DND-41 (cell line): ENCODE measurements at regions not wholly inside any gene's neighbourhood (a gene's known extent, or its start where the extent isn't known, plus 50 kb on each side); places are given as distances from the start of the nearest gene placed in this dataset.

Source experiments
- ATAC-seq: fragments of 200-7000 bp; cut with Tn5 transposase; 3 replicates; pipeline ENCODE4 v1.9.1; 2021; ENCODE audit warnings: low read depth; ENCODE audit not compliant: insufficient read depth
- DNase-seq: peaks from one replicate; pipeline ENCODE4 v3.0.0-alpha.2; 2020
- H2AFZ ChIP-seq: 2 replicates; pipeline ENCODE4 v1.6.0; 2012; ENCODE audit warnings: low read depth, low read length
- H3K27ac ChIP-seq: 2 replicates; pipeline ENCODE4 v1.5.1; 2012; ENCODE audit warnings: low read length, inconsistent platforms
- H3K27me3 ChIP-seq: fragments of 200-600 bp; sonication (generic); 2 replicates; pipeline ENCODE4 v1.6.0; 2012; ENCODE audit warnings: low read length, mild to moderate bottlenecking, inconsistent platforms; ENCODE audit not compliant: insufficient read depth, poor library complexity
- H3K36me3 ChIP-seq: 2 replicates; pipeline ENCODE4 v1.5.1; 2012; ENCODE audit warnings: low read length, inconsistent platforms; ENCODE audit not compliant: insufficient read depth
- H3K4me1 ChIP-seq: 2 replicates; pipeline ENCODE4 v1.5.1; 2012; ENCODE audit warnings: mild to moderate bottlenecking, low read length; ENCODE audit not compliant: insufficient read depth
- H3K4me2 ChIP-seq: 2 replicates; pipeline ENCODE4 v1.6.0; 2012; ENCODE audit warnings: mild to moderate bottlenecking, moderate library complexity, low read length, inconsistent platforms; ENCODE audit not compliant: insufficient read depth
- H3K4me3 ChIP-seq, 2 experiments: fragments of 200-600 bp in 1 of 2; shearing (Covaris generic) in 1 of 2; 2 replicates each; pipeline ENCODE4 v1.5.1; 2012 to 2016; ENCODE audit warnings: inconsistent platforms in 2 of 2, low read length in 2 of 2, mild to moderate bottlenecking in 2 of 2, low read depth in 1 of 2, moderate library complexity in 1 of 2
- H3K79me2 ChIP-seq: 2 replicates; pipeline ENCODE4 v1.6.0; 2012; ENCODE audit warnings: low read length, inconsistent platforms; ENCODE audit not compliant: insufficient read depth
- H3K9ac ChIP-seq: 2 replicates; pipeline ENCODE4 v1.6.0; 2012; ENCODE audit warnings: low read depth, mild to moderate bottlenecking, inconsistent platforms, low read length, moderate library complexity
- H3K9me3 ChIP-seq: 2 replicates; pipeline ENCODE4 v1.5.1; 2012; ENCODE audit warnings: low read length, moderate library complexity, mild to moderate bottlenecking, inconsistent platforms; ENCODE audit not compliant: insufficient read depth, severe bottlenecking
- H4K20me1 ChIP-seq: 2 replicates; pipeline ENCODE4 v1.6.0; 2012; ENCODE audit warnings: low read length; ENCODE audit not compliant: insufficient read depth
- CTCF ChIP-seq: IDR thresholded peaks from 2 replicates; pipeline ENCODE4 v1.5.1; 2012; ENCODE audit warnings: borderline replicate concordance, low read length, moderate library complexity, mild to moderate bottlenecking; ENCODE audit not compliant: poor library complexity, severe bottlenecking; ENCODE audit errors: extremely low read depth
- EZH2 ChIP-seq: IDR thresholded peaks from 3 replicates; pipeline ENCODE4 v1.6.1; 2012; ENCODE audit warnings: borderline replicate concordance, low read depth, mild to moderate bottlenecking, moderate library complexity, low read length, inconsistent platforms; ENCODE audit not compliant: severe bottlenecking

DNA sequence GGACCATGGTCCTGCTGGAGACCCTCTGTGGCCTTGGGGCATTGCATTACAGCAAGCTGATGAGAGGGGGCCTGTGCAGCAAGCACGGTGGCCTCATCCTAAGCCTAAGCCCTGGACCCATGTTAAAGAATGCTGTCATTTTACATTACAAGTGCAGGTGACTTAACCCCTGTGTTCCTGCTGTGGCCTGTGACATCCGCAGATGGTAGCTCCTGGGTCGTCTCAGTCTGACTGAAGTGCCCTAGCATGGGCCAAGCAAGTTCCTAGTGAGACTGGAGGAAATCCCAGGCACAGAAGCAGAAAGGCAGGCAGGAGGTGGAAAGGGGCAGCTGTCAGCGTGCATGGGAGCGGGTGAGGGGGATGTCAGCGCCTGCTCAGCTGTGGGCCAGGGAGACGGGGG is 252.4 kb downstream of the FNDC1 start:
- Histone ChIP-seq H2AFZ (no peak overlapping the region), H3K27me3 (peaks cover 12% of the 10 kb centered on the region), H4K20me1 (no peaks in the 10 kb centered on the region), H3K9ac (no peak overlapping the region), H3K27ac (no peak overlapping the region), H3K4me3 (no peak overlapping the region), H3K9me3 (no peaks in the 10 kb centered on the region), H3K36me3 (no peaks in the 10 kb centered on the region), H3K79me2 (no peaks in the 10 kb centered on the region), H3K4me2 (no peak overlapping the region), H3K4me1 (no peaks in the 10 kb centered on the region)
- TF ChIP-seq EZH2 (no peak), CTCF (no peak)
- ATAC-seq: no peak
- no peak for DNase-seq

DNA sequence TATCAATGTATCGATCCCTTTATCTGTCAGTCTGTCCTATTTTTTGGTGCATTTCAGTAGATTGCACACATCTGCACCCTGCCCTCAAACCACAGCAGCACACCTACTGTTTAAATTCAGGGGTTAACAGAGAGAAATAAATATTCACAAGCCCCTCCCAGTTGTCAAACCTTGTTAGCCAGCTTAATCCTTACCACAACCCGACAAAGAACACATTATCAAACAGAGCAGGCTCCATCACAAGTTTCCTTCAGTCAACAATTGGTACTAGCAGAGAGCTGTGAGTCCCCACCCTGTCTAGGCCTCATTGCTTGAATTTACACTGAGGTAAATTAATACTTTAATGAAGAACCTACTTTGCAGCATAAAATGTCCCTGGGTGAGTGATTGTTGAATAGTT is 249.8 kb downstream of the FNDC1 start:
- no peak overlapping the region for H3K9ac ChIP-seq
- H3K27ac ChIP-seq: no peak overlapping the region
- no peak overlapping the region for H3K4me3 ChIP-seq
- no peak for ATAC-seq
- DNase-seq: no peak
- H2AFZ ChIP-seq: no peak overlapping the region
- H3K79me2 ChIP-seq: no peaks in the 10 kb centered on the region
- H3K4me1 ChIP-seq: no peaks in the 10 kb centered on the region
- peaks cover 14% of the 10 kb centered on the region for H3K9me3 ChIP-seq
- no peaks in the 10 kb centered on the region for H4K20me1 ChIP-seq
- no peaks in the 10 kb centered on the region for H3K36me3 ChIP-seq
- peaks cover 12% of the 10 kb centered on the region for H3K27me3 ChIP-seq
- TF ChIP-seq CTCF (no peak), EZH2 (no peak)
- no peak overlapping the region for H3K4me2 ChIP-seq

DNA sequence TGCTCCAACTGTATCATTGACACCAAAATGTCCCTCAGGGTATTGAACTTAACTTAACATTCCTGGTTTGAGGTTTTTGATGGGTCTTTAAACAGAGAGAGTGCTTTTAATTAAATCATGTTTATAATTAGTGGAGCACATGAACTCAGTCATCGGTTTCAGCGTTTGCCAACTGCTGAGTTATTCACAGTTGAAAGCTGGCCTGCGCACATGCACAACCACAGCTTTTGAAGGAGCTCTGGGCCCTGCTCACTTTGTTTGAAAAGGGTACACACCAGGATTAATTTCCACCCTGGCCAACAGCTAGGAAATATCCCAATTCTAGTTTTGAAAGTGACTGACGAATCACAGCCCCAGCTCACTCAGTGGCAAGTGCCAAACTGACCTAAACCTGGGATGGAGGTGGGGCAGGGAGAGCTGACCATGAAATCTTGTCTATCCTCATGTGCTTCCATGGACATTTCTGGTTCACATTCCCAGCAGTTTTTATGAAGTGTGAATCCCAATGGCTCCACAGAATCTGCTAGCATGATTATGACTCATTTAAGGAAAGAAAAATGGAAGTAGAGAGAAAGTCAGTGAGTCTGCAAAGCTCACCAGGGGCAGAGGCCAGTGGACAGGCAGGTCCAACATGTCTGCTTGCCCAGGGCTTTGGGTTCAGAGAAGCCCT is 247.8 kb downstream of the FNDC1 start:
- Histone ChIP-seq H3K9ac (no peak overlapping the region), H4K20me1 (no peaks in the 10 kb centered on the region)

More for the DNA sequence above, 247.8 kb downstream of the FNDC1 start:
- Histone ChIP-seq H3K4me1 (no peaks in the 10 kb centered on the region), H2AFZ (no peak overlapping the region), H3K27ac (no peak overlapping the region), H3K9me3 (peaks cover 14% of the 10 kb centered on the region), H3K79me2 (no peaks in the 10 kb centered on the region), H3K4me2 (no peak overlapping the region), H3K27me3 (peaks cover 12% of the 10 kb centered on the region), H3K4me3 (no peak overlapping the region), H3K36me3 (no peaks in the 10 kb centered on the region)
- ATAC-seq: no peak
- DNase-seq: no peak
- no peak for TF ChIP-seq CTCF
- TF ChIP-seq EZH2: no peak
